ENCODE measurements at regions not wholly inside any gene's neighbourhood (a gene's known extent, or its start where the extent isn't known, plus 50 kb on each side); places are given as distances from the start of the nearest gene placed in this dataset.

DNA sequence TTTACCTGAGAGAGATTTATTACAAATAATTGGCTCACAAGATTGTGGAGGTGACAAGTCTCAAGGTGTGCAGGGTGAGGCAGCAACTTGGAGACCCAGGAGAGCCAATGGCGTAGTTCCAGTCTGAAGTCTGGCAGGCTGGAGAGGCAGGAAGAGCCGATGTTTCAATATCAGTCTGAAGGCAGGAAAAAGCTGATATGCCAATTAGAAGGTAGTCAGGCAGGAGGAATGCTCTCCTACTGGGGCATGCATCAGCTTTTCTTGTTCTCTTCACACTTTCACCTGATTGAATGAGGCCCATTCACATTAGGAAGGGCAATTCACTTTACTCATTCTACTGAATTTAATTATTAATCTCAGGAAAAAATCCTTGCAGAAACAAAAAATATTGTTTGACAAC is 1351.7 kb upstream of the ADGRL3 start:
- TF ChIP-seq, protein P1, sequence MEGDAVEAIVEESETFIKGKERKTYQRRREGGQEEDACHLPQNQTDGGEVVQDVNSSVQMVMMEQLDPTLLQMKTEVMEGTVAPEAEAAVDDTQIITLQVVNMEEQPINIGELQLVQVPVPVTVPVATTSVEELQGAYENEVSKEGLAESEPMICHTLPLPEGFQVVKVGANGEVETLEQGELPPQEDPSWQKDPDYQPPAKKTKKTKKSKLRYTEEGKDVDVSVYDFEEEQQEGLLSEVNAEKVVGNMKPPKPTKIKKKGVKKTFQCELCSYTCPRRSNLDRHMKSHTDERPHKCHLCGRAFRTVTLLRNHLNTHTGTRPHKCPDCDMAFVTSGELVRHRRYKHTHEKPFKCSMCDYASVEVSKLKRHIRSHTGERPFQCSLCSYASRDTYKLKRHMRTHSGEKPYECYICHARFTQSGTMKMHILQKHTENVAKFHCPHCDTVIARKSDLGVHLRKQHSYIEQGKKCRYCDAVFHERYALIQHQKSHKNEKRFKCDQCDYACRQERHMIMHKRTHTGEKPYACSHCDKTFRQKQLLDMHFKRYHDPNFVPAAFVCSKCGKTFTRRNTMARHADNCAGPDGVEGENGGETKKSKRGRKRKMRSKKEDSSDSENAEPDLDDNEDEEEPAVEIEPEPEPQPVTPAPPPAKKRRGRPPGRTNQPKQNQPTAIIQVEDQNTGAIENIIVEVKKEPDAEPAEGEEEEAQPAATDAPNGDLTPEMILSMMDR (IDR thresholded peaks at IDR 0.05; ENCODE audit: poor library complexity): no peak
- TF ChIP-seq EZH2phosphoT487 (IDR thresholded peaks at IDR 0.05; ENCODE audit: low read depth, severe bottlenecking, unreplicated experiment): no peak
- no peak for TF ChIP-seq EZH2 (IDR thresholded peaks at IDR 0.05; ENCODE audit: borderline replicate concordance)

Measured in hepatocyte (in vitro differentiated cells).